Fibroblast of villous mesenchyme (primary cell): ENCODE measurements at regions not wholly inside any gene's neighbourhood (a gene's known extent, or its start where the extent isn't known, plus 50 kb on each side); places are given as distances from the start of the nearest gene placed in this dataset.

Experiments used
- DNase-seq: peaks from one replicate; pipeline ENCODE4 v3.0.0-alpha.2; 2010; ENCODE audit warnings: low read depth
- H3K4me3 ChIP-seq: 2 replicates; pipeline ENCODE4 v1.5.1; 2011; ENCODE audit warnings: low read depth, mild to moderate bottlenecking, low read length
- CTCF ChIP-seq: IDR thresholded peaks from 2 replicates; pipeline ENCODE4 v1.5.1; 2012; ENCODE audit warnings: low read depth, mild to moderate bottlenecking, low read length; ENCODE audit not compliant: insufficient read depth

- H3K4me3 ChIP-seq: no peak overlapping the region
- DNase-seq: no peak
- no peak for TF ChIP-seq CTCF
Measured at GRCh38 chr16:79800016-79800608, 199.6 kb upstream of the MAF start.

- no peak overlapping the region for H3K4me3 ChIP-seq
- no peak for TF ChIP-seq CTCF
- no peak for DNase-seq
Measured at GRCh38 chr16:79798416-79799053, 198.0 kb upstream of the MAF start.

- TF ChIP-seq CTCF: no peak
- no peak for DNase-seq
- no peak overlapping the region for H3K4me3 ChIP-seq
Measured at GRCh38 chr16:79797486-79797885, 196.9 kb upstream of the MAF start.

GRCh38 chr16:79795556-79795955 is 195.0 kb upstream of the MAF start:
- TF ChIP-seq CTCF: no peak
- no peak for DNase-seq
- no peak overlapping the region for H3K4me3 ChIP-seq

- H3K4me3 ChIP-seq: no peak overlapping the region
- no peak for DNase-seq
- TF ChIP-seq CTCF: no peak
Measured at GRCh38 chr16:79794941-79795340, 194.4 kb upstream of the MAF start.

- TF ChIP-seq CTCF: no peak
- no peak overlapping the region for H3K4me3 ChIP-seq
- peak; percentile 63 for DNase-seq
Measured at GRCh38 chr16:79792664-79793351, 192.3 kb upstream of the MAF start.
